ENCODE measurements at regions not wholly inside any gene's neighbourhood (a gene's known extent, or its start where the extent isn't known, plus 50 kb on each side); places are given as distances from the start of the nearest gene placed in this dataset.

DNA sequence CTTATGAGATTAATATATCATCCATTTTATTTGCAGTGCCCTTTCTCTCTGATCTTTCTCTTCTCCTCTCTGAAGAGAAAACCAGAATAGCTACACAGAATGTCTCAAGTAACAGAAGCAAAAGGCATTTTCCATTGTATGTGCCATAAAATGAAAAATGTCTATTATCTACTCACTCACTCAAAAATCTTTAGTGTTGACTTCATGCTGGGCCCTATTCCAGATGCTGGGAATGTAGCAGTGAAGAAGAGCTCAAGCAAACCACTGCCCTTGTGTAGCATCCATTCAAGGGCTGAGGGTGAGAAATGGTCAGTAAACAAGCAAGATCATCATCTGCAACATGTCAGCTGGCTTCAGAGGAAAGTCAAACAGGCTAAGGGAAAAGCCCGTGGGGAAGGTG, 427.7 kb downstream of the METTL4 start:
- WGBS (ENCODE audit: low lambda C conversion rate), result 0% methylated on average over 1 of the region's 1 CpG
- CTCF ChIA-PET, result no interaction called here

DNA sequence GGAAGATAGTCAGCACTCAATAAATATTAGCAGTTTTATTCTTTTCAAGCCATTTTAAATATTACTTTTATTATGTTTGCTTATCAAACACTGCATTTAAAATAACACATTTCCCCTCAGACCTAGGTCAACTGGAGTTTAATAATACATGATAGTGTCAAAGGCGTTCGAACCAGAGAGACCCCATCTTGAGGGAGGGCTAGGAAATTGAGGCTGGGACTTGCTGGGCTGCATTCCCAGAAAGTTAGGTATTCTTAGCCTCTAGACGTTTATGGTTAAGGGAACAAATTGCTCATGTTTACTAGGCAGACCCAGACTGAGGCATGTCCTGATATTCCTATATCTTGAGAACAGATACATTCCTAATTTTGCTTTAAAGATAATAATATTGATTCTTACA, 426.5 kb downstream of the METTL4 start:
- WGBS (ENCODE audit: low lambda C conversion rate), result 4% methylated on average over 3 of the region's 3 CpGs
- Histone ChIP-seq H3K9me3 (no peaks in the 10 kb centered on the region), H3K4me2 (no peak overlapping the region), H4K20me1 (ENCODE audit: insufficient read depth) (no peaks in the 10 kb centered on the region), H3K9me2 (no peaks in the 10 kb centered on the region), H2AFZ (ENCODE audit: low read depth) (no peak overlapping the region), H3K4me3 (ENCODE audit: low read depth in 2 of 2, low read length in 1 of 2) (no peak overlapping the region), H3K9ac (no peak overlapping the region), H3K36me3 (replicated peaks in 1 of 2; ENCODE audit: control insufficient read depth in 1 of 2, insufficient read depth in 2 of 2, low read length in 1 of 2) (no peaks in the 10 kb centered on the region), H3K27me3 (ENCODE audit: insufficient read depth) (no peaks in the 10 kb centered on the region), H3K4me1 (ENCODE audit: control insufficient read depth in 1 of 2, insufficient read depth in 2 of 2, low read depth in 1 of 2, low read length in 1 of 2) (no peaks in the 10 kb centered on the region), H3F3A (replicated peaks; ENCODE audit: insufficient read depth) (no peaks in the 10 kb centered on the region), H3K79me2 (ENCODE audit: insufficient read depth) (no peaks in the 10 kb centered on the region), H3K27ac (ENCODE audit: low read depth in 2 of 2, low read length in 1 of 2) (no peak overlapping the region)
- CTCF ChIA-PET, result no interaction called here
- POLR2A ChIA-PET, result no interaction called here
- DNase-seq, result no peak
- TF ChIP-seq, protein P1, sequence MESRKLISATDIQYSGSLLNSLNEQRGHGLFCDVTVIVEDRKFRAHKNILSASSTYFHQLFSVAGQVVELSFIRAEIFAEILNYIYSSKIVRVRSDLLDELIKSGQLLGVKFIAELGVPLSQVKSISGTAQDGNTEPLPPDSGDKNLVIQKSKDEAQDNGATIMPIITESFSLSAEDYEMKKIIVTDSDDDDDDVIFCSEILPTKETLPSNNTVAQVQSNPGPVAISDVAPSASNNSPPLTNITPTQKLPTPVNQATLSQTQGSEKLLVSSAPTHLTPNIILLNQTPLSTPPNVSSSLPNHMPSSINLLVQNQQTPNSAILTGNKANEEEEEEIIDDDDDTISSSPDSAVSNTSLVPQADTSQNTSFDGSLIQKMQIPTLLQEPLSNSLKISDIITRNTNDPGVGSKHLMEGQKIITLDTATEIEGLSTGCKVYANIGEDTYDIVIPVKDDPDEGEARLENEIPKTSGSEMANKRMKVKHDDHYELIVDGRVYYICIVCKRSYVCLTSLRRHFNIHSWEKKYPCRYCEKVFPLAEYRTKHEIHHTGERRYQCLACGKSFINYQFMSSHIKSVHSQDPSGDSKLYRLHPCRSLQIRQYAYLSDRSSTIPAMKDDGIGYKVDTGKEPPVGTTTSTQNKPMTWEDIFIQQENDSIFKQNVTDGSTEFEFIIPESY (IDR thresholded peaks at IDR 0.05; ENCODE audit: borderline replicate concordance, low read depth), result no peak
- no peak for TF ChIP-seq FOSL2 (IDR thresholded peaks at IDR 0.05; ENCODE audit: borderline replicate concordance, low read depth)
- no peak for TF ChIP-seq GATA2 (CRISPR knock-in tag; IDR thresholded peaks at IDR 0.05)
- TF ChIP-seq, protein P2, sequence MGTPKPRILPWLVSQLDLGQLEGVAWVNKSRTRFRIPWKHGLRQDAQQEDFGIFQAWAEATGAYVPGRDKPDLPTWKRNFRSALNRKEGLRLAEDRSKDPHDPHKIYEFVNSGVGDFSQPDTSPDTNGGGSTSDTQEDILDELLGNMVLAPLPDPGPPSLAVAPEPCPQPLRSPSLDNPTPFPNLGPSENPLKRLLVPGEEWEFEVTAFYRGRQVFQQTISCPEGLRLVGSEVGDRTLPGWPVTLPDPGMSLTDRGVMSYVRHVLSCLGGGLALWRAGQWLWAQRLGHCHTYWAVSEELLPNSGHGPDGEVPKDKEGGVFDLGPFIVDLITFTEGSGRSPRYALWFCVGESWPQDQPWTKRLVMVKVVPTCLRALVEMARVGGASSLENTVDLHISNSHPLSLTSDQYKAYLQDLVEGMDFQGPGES (IDR thresholded peaks at IDR 0.05; ENCODE audit: low read depth, low read length), result no peak
- no peak for TF ChIP-seq POLR2AphosphoS5 (IDR thresholded peaks at IDR 0.05; ENCODE audit: low read depth, low read length)
- TF ChIP-seq ELF1 (IDR thresholded peaks at IDR 0.05), result no peak
- TF ChIP-seq, protein P3, sequence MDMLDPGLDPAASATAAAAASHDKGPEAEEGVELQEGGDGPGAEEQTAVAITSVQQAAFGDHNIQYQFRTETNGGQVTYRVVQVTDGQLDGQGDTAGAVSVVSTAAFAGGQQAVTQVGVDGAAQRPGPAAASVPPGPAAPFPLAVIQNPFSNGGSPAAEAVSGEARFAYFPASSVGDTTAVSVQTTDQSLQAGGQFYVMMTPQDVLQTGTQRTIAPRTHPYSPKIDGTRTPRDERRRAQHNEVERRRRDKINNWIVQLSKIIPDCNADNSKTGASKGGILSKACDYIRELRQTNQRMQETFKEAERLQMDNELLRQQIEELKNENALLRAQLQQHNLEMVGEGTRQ (IDR thresholded peaks at IDR 0.05; ENCODE audit: borderline replicate concordance, low read depth, low read length), result no peak
- TF ChIP-seq RCOR1 (IDR thresholded peaks at IDR 0.05; ENCODE audit: low read length), result no peak
- TF ChIP-seq, protein P4, sequence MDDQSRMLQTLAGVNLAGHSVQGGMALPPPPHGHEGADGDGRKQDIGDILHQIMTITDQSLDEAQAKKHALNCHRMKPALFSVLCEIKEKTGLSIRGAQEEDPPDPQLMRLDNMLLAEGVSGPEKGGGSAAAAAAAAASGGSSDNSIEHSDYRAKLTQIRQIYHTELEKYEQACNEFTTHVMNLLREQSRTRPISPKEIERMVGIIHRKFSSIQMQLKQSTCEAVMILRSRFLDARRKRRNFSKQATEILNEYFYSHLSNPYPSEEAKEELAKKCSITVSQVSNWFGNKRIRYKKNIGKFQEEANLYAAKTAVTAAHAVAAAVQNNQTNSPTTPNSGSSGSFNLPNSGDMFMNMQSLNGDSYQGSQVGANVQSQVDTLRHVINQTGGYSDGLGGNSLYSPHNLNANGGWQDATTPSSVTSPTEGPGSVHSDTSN (IDR thresholded peaks at IDR 0.05), result no peak
- TF ChIP-seq TAF1 (IDR thresholded peaks at IDR 0.05; ENCODE audit: borderline replicate concordance, low read depth, low read length), result no peak
- no peak for TF ChIP-seq MEF2A (IDR thresholded peaks at IDR 0.05; ENCODE audit: borderline replicate concordance, low read depth)
- no peak for TF ChIP-seq SIN3A (IDR thresholded peaks at IDR 0.05; ENCODE audit: borderline replicate concordance, low read depth, low read length)
- no peak for TF ChIP-seq RXRA (IDR thresholded peaks at IDR 0.05; ENCODE audit: borderline replicate concordance, low read depth)
- TF ChIP-seq TEAD4 (IDR thresholded peaks at IDR 0.05; ENCODE audit: borderline replicate concordance, insufficient read depth), result no peak
- no peak for TF ChIP-seq EZH2phosphoT487 (IDR thresholded peaks at IDR 0.05; ENCODE audit: borderline replicate concordance, low read depth)

More for the DNA sequence above, 427.7 kb downstream of the METTL4 start:
- Histone ChIP-seq H3K9me2 (no peaks in the 10 kb centered on the region), H3K27me3 (ENCODE audit: insufficient read depth) (no peaks in the 10 kb centered on the region), H2AFZ (ENCODE audit: low read depth) (no peak overlapping the region), H3K9ac (no peak overlapping the region), H3K4me1 (ENCODE audit: control insufficient read depth in 1 of 2, insufficient read depth in 2 of 2, low read depth in 1 of 2, low read length in 1 of 2) (no peaks in the 10 kb centered on the region), H3K27ac (ENCODE audit: low read depth in 2 of 2, low read length in 1 of 2) (no peak overlapping the region), H3K4me3 (ENCODE audit: low read depth in 2 of 2, low read length in 1 of 2) (no peak overlapping the region), H3F3A (replicated peaks; ENCODE audit: insufficient read depth) (no peaks in the 10 kb centered on the region), H3K36me3 (replicated peaks in 1 of 2; ENCODE audit: control insufficient read depth in 1 of 2, insufficient read depth in 2 of 2, low read length in 1 of 2) (no peaks in the 10 kb centered on the region), H4K20me1 (ENCODE audit: insufficient read depth) (no peaks in the 10 kb centered on the region), H3K4me2 (no peak overlapping the region), H3K79me2 (ENCODE audit: insufficient read depth) (no peaks in the 10 kb centered on the region), H3K9me3 (no peaks in the 10 kb centered on the region)
- TF ChIP-seq, protein P3 (IDR thresholded peaks at IDR 0.05; ENCODE audit: borderline replicate concordance, low read depth, low read length), result no peak
- TF ChIP-seq FOXM1 (IDR thresholded peaks at IDR 0.05; ENCODE audit: low read depth), result no peak
- TF ChIP-seq RFX5 (IDR thresholded peaks at IDR 0.05; ENCODE audit: low read length), result no peak
- no peak for TF ChIP-seq EZH2phosphoT487 (IDR thresholded peaks at IDR 0.05; ENCODE audit: borderline replicate concordance, low read depth)
- no peak for TF ChIP-seq TCF12 (IDR thresholded peaks at IDR 0.05)
- no peak for TF ChIP-seq SMC3 (IDR thresholded peaks at IDR 0.05; ENCODE audit: low read depth, low read length)
- no peak for TF ChIP-seq TAF1 (IDR thresholded peaks at IDR 0.05; ENCODE audit: borderline replicate concordance, low read depth, low read length)
- TF ChIP-seq, protein P5, sequence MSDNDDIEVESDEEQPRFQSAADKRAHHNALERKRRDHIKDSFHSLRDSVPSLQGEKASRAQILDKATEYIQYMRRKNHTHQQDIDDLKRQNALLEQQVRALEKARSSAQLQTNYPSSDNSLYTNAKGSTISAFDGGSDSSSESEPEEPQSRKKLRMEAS (IDR thresholded peaks at IDR 0.05; ENCODE audit: low read depth), result no peak
- TF ChIP-seq JUND (IDR thresholded peaks at IDR 0.05), result no peak
- TF ChIP-seq SIN3A (IDR thresholded peaks at IDR 0.05; ENCODE audit: borderline replicate concordance, low read depth, low read length), result no peak
- TF ChIP-seq RAD21 (IDR thresholded peaks at IDR 0.05; ENCODE audit: low read length), result no peak
- TF ChIP-seq, protein P6, sequence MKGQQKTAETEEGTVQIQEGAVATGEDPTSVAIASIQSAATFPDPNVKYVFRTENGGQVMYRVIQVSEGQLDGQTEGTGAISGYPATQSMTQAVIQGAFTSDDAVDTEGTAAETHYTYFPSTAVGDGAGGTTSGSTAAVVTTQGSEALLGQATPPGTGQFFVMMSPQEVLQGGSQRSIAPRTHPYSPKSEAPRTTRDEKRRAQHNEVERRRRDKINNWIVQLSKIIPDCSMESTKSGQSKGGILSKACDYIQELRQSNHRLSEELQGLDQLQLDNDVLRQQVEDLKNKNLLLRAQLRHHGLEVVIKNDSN (IDR thresholded peaks at IDR 0.05; ENCODE audit: borderline replicate concordance, low read depth), result no peak
- DNase-seq, result no peak
- POLR2A ChIA-PET, result no interaction called here

Data from SK-N-SH (cell line).